LNCAP (cell line): ENCODE measurements at regions not wholly inside any gene's neighbourhood (a gene's known extent, or its start where the extent isn't known, plus 50 kb on each side); places are given as distances from the start of the nearest gene placed in this dataset.

Source experiments
- CTCF ChIP-seq: fragments of 450-650 bp; IDR thresholded peaks from 2 replicates; pipeline ENCODE4 v1.5.1; 2017; ENCODE audit warnings: mild to moderate bottlenecking

GRCh38 chr5:6105320-6105719 is 273.0 kb downstream of the MED10 start:
- TF ChIP-seq CTCF, result no peak

GRCh38 chr5:6096101-6096500 is 282.2 kb downstream of the MED10 start:
- no peak for TF ChIP-seq CTCF

GRCh38 chr5:6090838-6091237 is 287.5 kb downstream of the MED10 start:
- no peak for TF ChIP-seq CTCF

- no peak for TF ChIP-seq CTCF
Measured at GRCh38 chr5:6090079-6090654, 288.2 kb downstream of the MED10 start.

- TF ChIP-seq CTCF, result no peak
Measured at GRCh38 chr5:6088706-6089105, 289.6 kb downstream of the MED10 start.

- TF ChIP-seq CTCF, result no peak
Measured at GRCh38 chr5:6087576-6087975, 290.8 kb downstream of the MED10 start.

GRCh38 chr5:6086871-6087270 is 291.5 kb downstream of the MED10 start:
- TF ChIP-seq CTCF, result no peak

- no peak for TF ChIP-seq CTCF
Measured at GRCh38 chr5:6085341-6085860, 292.9 kb downstream of the MED10 start.
